Activated CD4-positive, alpha-beta T cell treated with anti-CD3 and anti-CD28 coated beads, Interleukin-2, amount 50 U/mL, for 48 hours (primary cell): ENCODE measurements at regions not wholly inside any gene's neighbourhood (a gene's known extent, or its start where the extent isn't known, plus 50 kb on each side); places are given as distances from the start of the nearest gene placed in this dataset.

Source experiments
- DNase-seq, 2 experiments: peaks; one replicate each; pipeline ENCODE4 v3.0.0-alpha.2; 2020

GRCh38 chr13:77480066-77480465, 55.4 kb upstream of the SCEL start:
- DNase-seq, result no peak

- DNase-seq, result no peak
Observed at GRCh38 chr13:77479326-77479725, 56.2 kb upstream of the SCEL start.

- no peak for DNase-seq
Observed at GRCh38 chr13:77477299-77477848, 58.1 kb upstream of the SCEL start.

GRCh38 chr13:77476456-77476855, 59.0 kb upstream of the SCEL start:
- no peak for DNase-seq

GRCh38 chr13:77475345-77476084, 60.0 kb upstream of the SCEL start:
- DNase-seq, result no peak

- no peak for DNase-seq
Observed at GRCh38 chr13:77470986-77471385, 64.5 kb upstream of the SCEL start.

- DNase-seq, result no peak
Observed at GRCh38 chr13:77466753-77467422, 68.6 kb upstream of the SCEL start.

- no peak for DNase-seq
Observed at GRCh38 chr13:77465603-77466195, 69.8 kb upstream of the SCEL start.

GRCh38 chr13:77460195-77460594, 75.3 kb upstream of the SCEL start:
- no peak for DNase-seq

- DNase-seq, result no peak
Observed at GRCh38 chr13:77459592-77459991, 75.9 kb upstream of the SCEL start.

- DNase-seq, result no peak
Observed at GRCh38 chr13:77458736-77459135, 76.8 kb upstream of the SCEL start.

GRCh38 chr13:77457966-77458365, 77.5 kb upstream of the SCEL start:
- DNase-seq, result no peak

GRCh38 chr13:77456271-77456670, 79.2 kb upstream of the SCEL start:
- DNase-seq, result no peak

GRCh38 chr13:77449265-77449664, 86.2 kb upstream of the SCEL start:
- no peak for DNase-seq

GRCh38 chr13:77448689-77449088, 86.8 kb upstream of the SCEL start:
- DNase-seq, result no peak

GRCh38 chr13:77443511-77443910, 92.0 kb upstream of the SCEL start:
- DNase-seq, result no peak

- DNase-seq, result no peak
Observed at GRCh38 chr13:77437267-77437666, 98.2 kb upstream of the SCEL start.

- DNase-seq, result no peak
Observed at GRCh38 chr13:77434289-77434688, 101.2 kb upstream of the SCEL start.

GRCh38 chr13:77431449-77431848, 104.1 kb upstream of the SCEL start:
- no peak for DNase-seq

GRCh38 chr13:77430377-77430951, 103.6 kb upstream of the MYCBP2 start:
- no peak for DNase-seq

GRCh38 chr13:77429320-77430142, 102.6 kb upstream of the MYCBP2 start:
- peak; percentile 61 to 73 for DNase-seq

- DNase-seq, result no peak
Observed at GRCh38 chr13:77425705-77426104, 98.8 kb upstream of the MYCBP2 start.

GRCh38 chr13:77423296-77423695, 96.4 kb upstream of the MYCBP2 start:
- DNase-seq, result no peak
